ENCODE measurements at regions not wholly inside any gene's neighbourhood (a gene's known extent, or its start where the extent isn't known, plus 50 kb on each side); places are given as distances from the start of the nearest gene placed in this dataset.

DNA sequence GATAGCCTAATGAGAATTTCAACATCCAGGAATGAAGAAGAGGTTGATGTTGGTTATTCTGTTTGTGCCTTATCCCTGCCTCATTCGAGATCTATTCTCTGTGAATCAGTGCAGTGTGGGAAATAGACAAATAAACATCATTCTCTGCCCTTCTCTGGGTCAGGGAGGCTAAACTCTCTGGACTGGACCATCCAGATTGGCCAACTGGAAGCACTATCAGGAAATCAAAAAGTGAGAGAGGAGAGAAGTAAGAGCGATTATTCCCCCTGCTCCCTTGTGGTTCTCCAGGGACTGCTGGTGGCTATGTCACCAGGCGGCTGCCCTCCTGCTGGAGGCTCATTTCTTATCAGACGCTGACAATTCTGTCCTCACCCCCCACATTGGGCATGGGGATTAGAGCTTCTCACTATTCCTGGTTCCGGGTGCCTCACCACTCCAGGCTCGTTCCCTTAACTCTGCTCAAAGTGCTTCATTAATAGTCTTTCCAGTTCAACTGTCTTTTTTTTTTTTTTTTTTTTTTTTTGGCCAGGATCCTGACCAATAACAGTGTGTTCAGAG is 201.7 kb upstream of the RREB1 start:
- no peak overlapping the region for H3K4me3 ChIP-seq (ENCODE audit: low read depth in 2 of 2, low read length in 1 of 2)
- no peaks in the 10 kb centered on the region for H3K9me2 ChIP-seq
- no peak overlapping the region for H3K4me2 ChIP-seq
- WGBS (ENCODE audit: low lambda C conversion rate), result 24% methylated on average over 6 of the region's 6 CpGs
- TF ChIP-seq, protein P1, sequence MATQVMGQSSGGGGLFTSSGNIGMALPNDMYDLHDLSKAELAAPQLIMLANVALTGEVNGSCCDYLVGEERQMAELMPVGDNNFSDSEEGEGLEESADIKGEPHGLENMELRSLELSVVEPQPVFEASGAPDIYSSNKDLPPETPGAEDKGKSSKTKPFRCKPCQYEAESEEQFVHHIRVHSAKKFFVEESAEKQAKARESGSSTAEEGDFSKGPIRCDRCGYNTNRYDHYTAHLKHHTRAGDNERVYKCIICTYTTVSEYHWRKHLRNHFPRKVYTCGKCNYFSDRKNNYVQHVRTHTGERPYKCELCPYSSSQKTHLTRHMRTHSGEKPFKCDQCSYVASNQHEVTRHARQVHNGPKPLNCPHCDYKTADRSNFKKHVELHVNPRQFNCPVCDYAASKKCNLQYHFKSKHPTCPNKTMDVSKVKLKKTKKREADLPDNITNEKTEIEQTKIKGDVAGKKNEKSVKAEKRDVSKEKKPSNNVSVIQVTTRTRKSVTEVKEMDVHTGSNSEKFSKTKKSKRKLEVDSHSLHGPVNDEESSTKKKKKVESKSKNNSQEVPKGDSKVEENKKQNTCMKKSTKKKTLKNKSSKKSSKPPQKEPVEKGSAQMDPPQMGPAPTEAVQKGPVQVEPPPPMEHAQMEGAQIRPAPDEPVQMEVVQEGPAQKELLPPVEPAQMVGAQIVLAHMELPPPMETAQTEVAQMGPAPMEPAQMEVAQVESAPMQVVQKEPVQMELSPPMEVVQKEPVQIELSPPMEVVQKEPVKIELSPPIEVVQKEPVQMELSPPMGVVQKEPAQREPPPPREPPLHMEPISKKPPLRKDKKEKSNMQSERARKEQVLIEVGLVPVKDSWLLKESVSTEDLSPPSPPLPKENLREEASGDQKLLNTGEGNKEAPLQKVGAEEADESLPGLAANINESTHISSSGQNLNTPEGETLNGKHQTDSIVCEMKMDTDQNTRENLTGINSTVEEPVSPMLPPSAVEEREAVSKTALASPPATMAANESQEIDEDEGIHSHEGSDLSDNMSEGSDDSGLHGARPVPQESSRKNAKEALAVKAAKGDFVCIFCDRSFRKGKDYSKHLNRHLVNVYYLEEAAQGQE (IDR thresholded peaks at IDR 0.05; ENCODE audit: low read depth, low read length), result no peak
- TF ChIP-seq RFX5 (IDR thresholded peaks at IDR 0.05; ENCODE audit: low read length) (no peak), ELF1 (IDR thresholded peaks at IDR 0.05) (no peak), TAF1 (IDR thresholded peaks at IDR 0.05; ENCODE audit: borderline replicate concordance, low read depth, low read length) (no peak), USF1 (IDR thresholded peaks at IDR 0.05; ENCODE audit: borderline replicate concordance, low read depth) (no peak), NRF1 (IDR thresholded peaks at IDR 0.05; ENCODE audit: low read depth, low read length) (no peak), RAD21 (IDR thresholded peaks at IDR 0.05; ENCODE audit: low read length) (no peak), RXRA (IDR thresholded peaks at IDR 0.05; ENCODE audit: borderline replicate concordance, low read depth) (no peak), SMC3 (IDR thresholded peaks at IDR 0.05; ENCODE audit: low read depth, low read length) (no peak), CHD2 (IDR thresholded peaks at IDR 0.05; ENCODE audit: low read length, partially characterized antibody) (no peak), YY1 (IDR thresholded peaks at IDR 0.05; ENCODE audit: low read depth) (no peak), GABPA (IDR thresholded peaks at IDR 0.05; ENCODE audit: low read depth) (no peak), IRF3 (IDR thresholded peaks at IDR 0.05; ENCODE audit: low read depth, low read length) (no peak), TEAD4 (IDR thresholded peaks at IDR 0.05; ENCODE audit: borderline replicate concordance, insufficient read depth) (no peak)
- DNase-seq, result no peak
- H3K27me3 ChIP-seq (ENCODE audit: insufficient read depth), result no peaks in the 10 kb centered on the region
- POLR2A ChIA-PET, result no interaction called here
- no peaks in the 10 kb centered on the region for H3K36me3 ChIP-seq (replicated peaks in 1 of 2; ENCODE audit: control insufficient read depth in 1 of 2, insufficient read depth in 2 of 2, low read length in 1 of 2)
- no peaks in the 10 kb centered on the region for H4K20me1 ChIP-seq (ENCODE audit: insufficient read depth)
- H3K9ac ChIP-seq, result no peak overlapping the region
- no peaks in the 10 kb centered on the region for H3K79me2 ChIP-seq (ENCODE audit: insufficient read depth)
- H3K4me1 ChIP-seq (ENCODE audit: control insufficient read depth in 1 of 2, insufficient read depth in 2 of 2, low read depth in 1 of 2, low read length in 1 of 2), result no peaks in the 10 kb centered on the region; a peak in 1 of 4 replicates
- CTCF ChIA-PET, result no interaction called here
- H2AFZ ChIP-seq (ENCODE audit: low read depth), result no peak overlapping the region
- no peaks in the 10 kb centered on the region for H3F3A ChIP-seq (replicated peaks; ENCODE audit: insufficient read depth)
- H3K9me3 ChIP-seq, result no peaks in the 10 kb centered on the region
- no peak overlapping the region for H3K27ac ChIP-seq (ENCODE audit: low read depth in 2 of 2, low read length in 1 of 2)

All from SK-N-SH (cell line).